T-helper 22 cell (primary cell): ENCODE measurements at regions not wholly inside any gene's neighbourhood (a gene's known extent, or its start where the extent isn't known, plus 50 kb on each side); places are given as distances from the start of the nearest gene placed in this dataset.
"Not testable (repeated sequence)": the region's sequence is repeated elsewhere in the genome, so short reads cannot be mapped to it uniquely, and the experiment has no call there.

Experiments
- DNase-seq: peaks from one replicate; pipeline ENCODE4 v3.0.0-alpha.2; 2020; ENCODE audit warnings: low read depth

DNA sequence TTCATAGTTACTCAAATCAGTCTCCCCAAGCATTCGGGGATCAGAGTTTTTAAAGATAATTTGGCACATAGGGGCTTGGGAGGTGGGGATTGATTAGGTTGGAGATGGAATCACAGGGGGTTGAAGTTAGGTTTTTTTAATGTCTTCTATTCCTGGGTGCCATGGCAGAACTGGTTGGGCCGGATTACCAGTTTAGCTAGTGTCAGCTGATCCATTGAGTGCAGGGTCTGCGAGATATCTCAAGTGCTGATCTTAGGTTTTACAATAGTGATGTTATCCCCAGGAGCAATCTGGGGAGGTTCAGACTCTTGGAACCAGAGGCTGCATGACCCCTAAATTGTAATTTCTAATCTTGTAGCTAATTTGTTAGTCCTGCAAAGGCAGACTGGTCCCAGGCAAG, 163.5 kb upstream of the ATP10A start:
- DNase-seq: not testable (repeated sequence)

GRCh38 chr15:26024241-26024640, 161.1 kb upstream of the ATP10A start:
- no peak for DNase-seq

DNA sequence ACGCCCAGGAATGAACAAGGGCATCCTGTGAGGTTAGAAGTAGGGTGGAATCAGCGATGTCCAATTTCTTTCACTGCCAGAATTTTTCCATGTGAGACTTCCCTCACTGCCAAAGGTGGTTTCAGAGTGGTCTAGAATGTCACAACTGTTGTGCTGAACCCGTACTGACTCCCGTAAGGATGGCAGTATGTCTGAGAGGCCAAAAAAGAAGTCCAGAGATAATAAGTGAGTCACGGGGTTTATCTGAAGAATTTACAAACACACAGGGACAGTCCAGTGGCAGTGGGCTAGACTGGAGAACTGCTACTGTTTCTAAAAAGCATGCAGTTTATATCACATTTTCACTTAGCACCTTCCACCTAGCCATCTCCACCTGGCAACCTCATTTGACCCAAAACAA, 160.6 kb upstream of the ATP10A start:
- no peak for DNase-seq

DNA sequence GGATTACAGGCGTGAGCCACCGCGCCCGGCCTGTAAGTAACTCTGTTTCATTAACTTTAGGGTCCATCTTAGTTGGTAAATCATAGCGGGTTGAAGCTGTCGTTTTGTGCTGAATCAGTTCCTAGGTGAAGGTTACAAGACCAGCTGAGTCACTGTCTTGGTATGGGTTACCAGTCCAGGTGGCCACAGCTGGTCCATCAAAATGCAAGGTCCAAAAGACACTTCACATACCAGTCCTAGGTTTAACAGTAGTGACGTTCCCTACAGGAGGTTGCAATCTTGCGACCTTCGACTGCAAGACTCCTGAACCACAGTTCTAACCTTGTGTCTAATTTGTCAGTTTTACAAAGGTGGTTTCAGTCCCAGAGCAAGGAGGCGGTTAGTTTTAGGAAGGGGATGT, 160.1 kb upstream of the ATP10A start:
- no peak for DNase-seq

DNA sequence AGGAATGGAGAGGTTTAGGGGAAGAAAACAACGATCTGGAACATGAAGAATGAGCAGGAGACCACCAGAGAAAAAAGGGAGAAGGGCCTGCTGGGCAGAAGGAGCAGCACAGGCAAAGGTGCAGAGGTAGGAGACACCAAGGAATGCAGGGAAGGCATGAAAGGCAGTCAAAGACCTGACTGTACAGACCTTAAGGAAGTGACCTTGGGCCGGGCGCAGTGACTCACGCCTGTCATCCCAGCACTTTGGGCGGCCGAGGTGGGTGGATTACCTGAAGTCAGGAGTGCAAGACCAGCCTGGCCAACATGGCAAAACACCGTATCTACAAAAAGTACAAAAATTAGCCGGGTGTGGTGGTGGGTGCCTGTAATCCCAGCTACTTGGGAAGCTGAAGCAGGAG, 157.7 kb upstream of the ATP10A start:
- no peak for DNase-seq

- no peak for DNase-seq
Observed at GRCh38 chr15:26017665-26018064, 154.5 kb upstream of the ATP10A start.

- no peak for DNase-seq
Observed at GRCh38 chr15:26015516-26016075, 152.5 kb upstream of the ATP10A start.

- DNase-seq: no peak
Observed at GRCh38 chr15:26013981-26014380, 150.9 kb upstream of the ATP10A start.

DNA sequence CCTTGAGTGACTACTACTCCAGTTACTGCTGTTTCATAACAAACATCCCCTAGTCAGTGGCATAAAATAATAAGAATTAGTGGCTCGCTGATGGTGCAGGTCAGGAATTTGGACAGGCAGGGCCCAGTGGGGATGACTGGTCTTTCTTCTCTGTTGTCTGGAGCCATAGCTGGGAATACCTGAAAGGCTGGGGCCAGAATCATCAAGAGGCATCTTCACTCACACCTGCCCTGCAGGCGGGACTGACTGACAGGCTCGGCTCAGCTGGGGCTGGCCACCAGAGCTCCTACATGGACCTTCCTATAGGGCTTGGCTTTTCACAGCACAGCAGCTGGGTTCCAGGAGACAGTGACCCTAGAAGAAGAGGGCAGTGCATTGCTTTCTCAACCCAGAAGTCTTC, 148.8 kb upstream of the ATP10A start:
- DNase-seq: no peak

DNA sequence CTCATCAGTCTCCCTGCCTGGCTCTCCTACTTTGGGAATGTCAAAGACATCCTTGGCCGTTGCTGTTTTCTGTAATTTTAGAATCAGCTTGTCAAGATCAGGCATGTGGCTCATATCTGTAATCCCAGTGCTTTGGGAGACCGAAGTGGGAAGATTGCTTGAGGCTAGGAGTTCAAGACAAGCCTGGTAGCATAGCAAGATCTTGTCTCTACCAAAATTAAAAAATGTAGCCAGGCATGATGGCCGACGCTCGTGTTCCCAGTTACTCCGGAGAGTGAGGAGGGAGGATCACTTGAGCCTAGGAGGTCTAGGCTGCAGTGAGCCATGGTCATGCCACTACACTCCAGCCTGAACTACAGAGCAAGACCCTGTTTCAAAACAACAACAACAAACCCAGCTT, 144.0 kb upstream of the ATP10A start:
- no peak for DNase-seq

DNA sequence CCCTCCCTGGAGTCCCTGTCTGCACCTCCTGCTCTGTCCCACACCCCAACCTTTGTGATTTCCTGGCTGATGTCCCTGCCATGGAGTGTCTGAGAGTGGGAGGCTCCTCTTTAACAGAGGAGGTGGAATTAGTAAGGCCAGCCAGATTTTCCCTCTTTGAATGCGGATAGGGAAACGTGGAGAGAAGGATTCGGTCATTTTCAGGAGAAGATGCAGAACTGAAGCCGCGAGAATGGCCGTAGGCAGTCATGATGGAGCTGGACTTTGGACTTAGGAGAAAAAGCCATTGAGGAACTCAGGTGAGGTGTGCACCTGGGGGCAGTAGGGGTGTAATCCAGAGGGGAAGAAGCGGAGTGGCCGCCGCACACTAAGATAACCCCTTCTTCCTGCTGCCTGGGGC, 138.1 kb upstream of the ATP10A start:
- no peak for DNase-seq

- no peak for DNase-seq
Observed at GRCh38 chr15:25993506-25993905, 130.4 kb upstream of the ATP10A start.

DNA sequence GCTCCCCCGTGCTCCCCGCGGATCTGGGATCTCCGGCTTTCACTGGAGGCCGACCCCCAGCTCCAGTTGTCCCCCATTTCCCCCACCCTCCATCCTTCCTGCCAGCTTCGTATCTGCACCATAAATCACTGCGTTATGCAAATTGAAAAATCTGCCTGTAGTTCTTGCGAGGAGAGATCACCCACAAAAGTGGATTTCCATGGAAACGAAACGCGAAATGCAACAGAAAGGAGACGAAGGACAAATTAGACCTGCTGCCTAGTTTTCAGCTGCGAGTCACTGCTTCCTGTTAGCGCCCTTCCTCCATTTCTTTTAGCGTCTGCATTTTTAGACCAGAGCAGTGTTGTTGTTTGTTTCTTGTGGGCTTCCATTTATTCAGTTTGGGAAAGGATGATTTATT, 127.1 kb upstream of the ATP10A start:
- no peak for DNase-seq

DNA sequence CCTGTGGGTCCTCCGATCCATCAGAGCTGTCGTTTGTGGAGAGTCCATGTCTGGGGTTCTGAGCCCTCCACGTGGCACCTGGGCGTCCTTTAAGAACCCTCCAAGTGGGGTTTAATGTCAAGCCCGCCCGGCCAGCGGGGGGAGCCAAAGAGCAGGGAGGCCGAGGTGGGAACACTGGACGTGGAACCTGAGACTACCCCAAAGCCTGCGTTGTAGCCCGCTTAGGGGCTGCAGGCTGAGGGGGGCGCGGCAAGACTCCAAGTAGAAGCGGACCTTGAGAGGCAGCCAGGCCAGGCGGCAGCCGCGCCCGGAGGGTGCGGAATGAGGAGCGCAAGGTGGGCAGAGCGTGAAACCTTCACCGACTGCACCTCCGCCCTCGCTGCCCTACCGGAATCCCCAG, 126.2 kb upstream of the ATP10A start:
- no peak for DNase-seq

DNA sequence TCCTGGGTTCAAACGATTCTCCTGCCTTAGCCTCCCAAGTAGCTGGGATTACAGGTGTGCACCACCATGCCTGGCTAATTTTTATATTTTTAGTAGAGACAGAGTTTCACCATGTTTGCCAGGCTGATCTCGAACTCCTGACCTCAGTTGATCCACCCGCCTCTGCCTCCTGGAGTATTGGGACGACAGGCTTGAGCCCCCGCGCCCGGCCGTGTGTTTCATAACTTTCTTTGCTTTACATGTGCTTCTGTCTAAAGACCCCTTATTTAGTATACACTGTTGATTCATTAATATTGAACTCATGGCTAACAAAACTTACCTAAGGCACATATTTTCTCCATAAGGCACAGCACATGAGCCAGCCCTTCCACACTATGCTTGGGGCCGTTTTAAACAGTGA, 125.6 kb upstream of the ATP10A start:
- DNase-seq: not testable (repeated sequence)

- no peak for DNase-seq
Observed at GRCh38 chr15:25987638-25988037, 124.5 kb upstream of the ATP10A start.

GRCh38 chr15:25985165-25985564, 122.0 kb upstream of the ATP10A start:
- no peak for DNase-seq

DNA sequence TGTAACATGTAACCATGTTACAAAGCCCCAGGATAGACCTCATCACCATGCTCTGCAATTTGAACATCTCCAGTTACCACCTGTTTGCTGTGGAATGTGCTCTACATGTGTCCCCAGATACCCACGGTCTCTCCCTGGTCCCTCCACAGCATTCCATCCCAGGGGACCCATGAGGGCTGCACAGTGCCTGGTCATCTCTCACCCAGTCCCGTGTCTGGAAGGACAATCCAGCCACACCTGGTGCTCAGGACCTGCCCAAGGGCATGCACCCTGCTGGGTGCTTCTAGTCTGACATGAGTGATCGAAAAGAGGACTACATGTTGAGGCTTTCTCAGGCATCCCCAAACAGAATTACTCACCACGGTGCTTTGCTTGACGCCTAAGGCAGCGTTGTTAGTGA, 119.6 kb upstream of the ATP10A start:
- no peak for DNase-seq

- DNase-seq: no peak
Observed at GRCh38 chr15:25981114-25981513, 118.0 kb upstream of the ATP10A start.

GRCh38 chr15:25972141-25972675, 109.1 kb upstream of the ATP10A start:
- no peak for DNase-seq

- DNase-seq: no peak
Observed at GRCh38 chr15:25971053-25971452, 107.9 kb upstream of the ATP10A start.

- DNase-seq: no peak
Observed at GRCh38 chr15:25969886-25970285, 106.8 kb upstream of the ATP10A start.

GRCh38 chr15:25967116-25967515, 104.0 kb upstream of the ATP10A start:
- DNase-seq: no peak

- DNase-seq: no peak
Observed at GRCh38 chr15:25965326-25965725, 102.2 kb upstream of the ATP10A start.

GRCh38 chr15:25960273-25960672, 97.1 kb upstream of the ATP10A start:
- no peak for DNase-seq
